ENCODE measurements at regions not wholly inside any gene's neighbourhood (a gene's known extent, or its start where the extent isn't known, plus 50 kb on each side); places are given as distances from the start of the nearest gene placed in this dataset.

GRCh38 chr7:31214751-31215150 is 125.8 kb downstream of the NEUROD6 start:
- TF ChIP-seq POLR2AphosphoS5 (IDR thresholded peaks at IDR 0.05) (no peak), CTCF (IDR thresholded peaks at IDR 0.05) (no peak), POLR2A (IDR thresholded peaks at IDR 0.05) (no peak), EP300 (IDR thresholded peaks at IDR 0.05; ENCODE audit: low read depth) (no peak)
